ENCODE measurements at regions not wholly inside any gene's neighbourhood (a gene's known extent, or its start where the extent isn't known, plus 50 kb on each side); places are given as distances from the start of the nearest gene placed in this dataset.

- TF ChIP-seq NFIC (IDR thresholded peaks at IDR 0.05): no peak
- no peak for TF ChIP-seq TEAD4 (IDR thresholded peaks at IDR 0.05)
- no peak for TF ChIP-seq FOXM1 (IDR thresholded peaks at IDR 0.05; ENCODE audit: borderline replicate concordance, low read depth)
- no peak for TF ChIP-seq YY1 (IDR thresholded peaks at IDR 0.05; ENCODE audit: low read depth)
These were observed 167.7 kb downstream of the VRK1 start for GRCh38 chr14:96964726-96965415.

- no peak for TF ChIP-seq NFIC (IDR thresholded peaks at IDR 0.05)
- no peak for TF ChIP-seq YY1 (IDR thresholded peaks at IDR 0.05; ENCODE audit: low read depth)
- no peak for TF ChIP-seq FOXM1 (IDR thresholded peaks at IDR 0.05; ENCODE audit: borderline replicate concordance, low read depth)
- no peak for TF ChIP-seq USF1 (IDR thresholded peaks at IDR 0.05)
- no peak for TF ChIP-seq MAX (IDR thresholded peaks at IDR 0.05)
- TF ChIP-seq CEBPB (IDR thresholded peaks at IDR 0.05): no peak
- TF ChIP-seq REST (IDR thresholded peaks at IDR 0.05; ENCODE audit: low read depth): no peak
- no peak for TF ChIP-seq EP300 (IDR thresholded peaks at IDR 0.05; ENCODE audit: borderline replicate concordance)
- no peak for TF ChIP-seq TEAD4 (IDR thresholded peaks at IDR 0.05)
- no peak for TF ChIP-seq CREB1 (IDR thresholded peaks at IDR 0.05; ENCODE audit: low read depth)
- no peak for TF ChIP-seq TCF12 (IDR thresholded peaks at IDR 0.05; ENCODE audit: low read depth)
- TF ChIP-seq RAD21 (IDR thresholded peaks at IDR 0.05; ENCODE audit: low read depth): no peak
- no peak for TF ChIP-seq EGR1 (IDR thresholded peaks at IDR 0.05)
- TF ChIP-seq TAF1 (IDR thresholded peaks at IDR 0.05; ENCODE audit: low read depth): no peak
- no peak for TF ChIP-seq ZBTB7A (IDR thresholded peaks at IDR 0.05; ENCODE audit: low read depth)
These were observed 168.9 kb downstream of the VRK1 start for GRCh38 chr14:96965885-96966595.

- no peak for TF ChIP-seq TAF1 (IDR thresholded peaks at IDR 0.05; ENCODE audit: low read depth)
- no peak for TF ChIP-seq REST (IDR thresholded peaks at IDR 0.05; ENCODE audit: low read depth)
- no peak for TF ChIP-seq USF1 (IDR thresholded peaks at IDR 0.05)
- no peak for TF ChIP-seq CREB1 (IDR thresholded peaks at IDR 0.05; ENCODE audit: low read depth)
- no peak for TF ChIP-seq RAD21 (IDR thresholded peaks at IDR 0.05; ENCODE audit: low read depth)
- TF ChIP-seq EGR1 (IDR thresholded peaks at IDR 0.05): no peak
- TF ChIP-seq NFIC (IDR thresholded peaks at IDR 0.05): no peak
- no peak for TF ChIP-seq FOXM1 (IDR thresholded peaks at IDR 0.05; ENCODE audit: borderline replicate concordance, low read depth)
These were observed 177.9 kb downstream of the VRK1 start for GRCh38 chr14:96975116-96975515.

- TF ChIP-seq REST (IDR thresholded peaks at IDR 0.05; ENCODE audit: low read depth): no peak
These were observed 181.5 kb downstream of the VRK1 start for GRCh38 chr14:96978525-96979272.
